ENCODE measurements at regions not wholly inside any gene's neighbourhood (a gene's known extent, or its start where the extent isn't known, plus 50 kb on each side); places are given as distances from the start of the nearest gene placed in this dataset.

GRCh38 chr1:243916160-243916559 lies 66.1 kb upstream of the AKT3 start:
- DNase-seq, result no peak
- H3K9ac ChIP-seq (ENCODE audit: low read length), result no peak overlapping the region
- no peaks in the 10 kb centered on the region for H3F3A ChIP-seq (ENCODE audit: insufficient read depth, low read length)
- H3K4me2 ChIP-seq (ENCODE audit: low read depth, low read length), result no peak overlapping the region
- H3K9me2 ChIP-seq (replicated peaks; ENCODE audit: insufficient read depth, low read length), result no peaks in the 10 kb centered on the region
- H3K4me1 ChIP-seq (ENCODE audit: low read length), result no peaks in the 10 kb centered on the region
- no peak overlapping the region for H3K4me3 ChIP-seq (ENCODE audit: low read length)
- no peak overlapping the region for H2AFZ ChIP-seq (ENCODE audit: low read length)
- H3K27me3 ChIP-seq (replicated peaks; ENCODE audit: insufficient read depth, low read length), result no peaks in the 10 kb centered on the region
- H3K9me3 ChIP-seq (replicated peaks; ENCODE audit: insufficient read depth, low read length), result no peaks in the 10 kb centered on the region
- H3K27ac ChIP-seq (ENCODE audit: low read length), result no peak overlapping the region
- H4K20me1 ChIP-seq (ENCODE audit: insufficient read depth, low read length), result no peaks in the 10 kb centered on the region
- TF ChIP-seq EZH2phosphoT487 (IDR thresholded peaks at IDR 0.05; ENCODE audit: low read length) (no peak), EZH2 (optimal IDR thresholded peaks at IDR 0.05; ENCODE audit: low read depth, low read length) (no peak)
- TF ChIP-seq, protein P1, sequence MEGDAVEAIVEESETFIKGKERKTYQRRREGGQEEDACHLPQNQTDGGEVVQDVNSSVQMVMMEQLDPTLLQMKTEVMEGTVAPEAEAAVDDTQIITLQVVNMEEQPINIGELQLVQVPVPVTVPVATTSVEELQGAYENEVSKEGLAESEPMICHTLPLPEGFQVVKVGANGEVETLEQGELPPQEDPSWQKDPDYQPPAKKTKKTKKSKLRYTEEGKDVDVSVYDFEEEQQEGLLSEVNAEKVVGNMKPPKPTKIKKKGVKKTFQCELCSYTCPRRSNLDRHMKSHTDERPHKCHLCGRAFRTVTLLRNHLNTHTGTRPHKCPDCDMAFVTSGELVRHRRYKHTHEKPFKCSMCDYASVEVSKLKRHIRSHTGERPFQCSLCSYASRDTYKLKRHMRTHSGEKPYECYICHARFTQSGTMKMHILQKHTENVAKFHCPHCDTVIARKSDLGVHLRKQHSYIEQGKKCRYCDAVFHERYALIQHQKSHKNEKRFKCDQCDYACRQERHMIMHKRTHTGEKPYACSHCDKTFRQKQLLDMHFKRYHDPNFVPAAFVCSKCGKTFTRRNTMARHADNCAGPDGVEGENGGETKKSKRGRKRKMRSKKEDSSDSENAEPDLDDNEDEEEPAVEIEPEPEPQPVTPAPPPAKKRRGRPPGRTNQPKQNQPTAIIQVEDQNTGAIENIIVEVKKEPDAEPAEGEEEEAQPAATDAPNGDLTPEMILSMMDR (IDR thresholded peaks at IDR 0.05; ENCODE audit: low read length), result no peak
- no peaks in the 10 kb centered on the region for H3K79me2 ChIP-seq (ENCODE audit: low read length)
- no peaks in the 10 kb centered on the region for H3K36me3 ChIP-seq (replicated peaks; ENCODE audit: insufficient read depth, low read length)

DNA sequence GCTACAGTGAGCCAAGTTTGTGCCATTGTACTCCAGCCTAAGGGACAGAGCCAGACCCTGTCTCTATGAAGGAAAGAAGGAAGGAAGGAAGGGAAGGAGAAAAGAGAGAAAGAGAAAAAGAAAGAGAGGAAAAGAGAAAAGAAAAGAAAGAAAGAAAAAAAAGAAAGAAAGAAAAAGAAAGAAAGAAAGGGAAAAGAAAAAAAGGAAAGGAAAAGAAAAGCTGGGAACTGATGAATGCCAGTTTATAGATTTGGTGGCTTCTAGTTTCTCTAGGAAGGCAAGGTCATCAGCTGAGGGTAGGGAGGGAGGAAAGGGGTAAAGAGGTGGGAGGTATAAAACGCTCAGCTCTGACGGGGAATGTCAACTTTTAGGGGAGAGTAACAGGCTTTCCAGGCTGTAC lies 62.3 kb upstream of the AKT3 start:
- no peaks in the 10 kb centered on the region for H3K36me3 ChIP-seq (replicated peaks; ENCODE audit: insufficient read depth, low read length)
- H3K79me2 ChIP-seq (ENCODE audit: low read length), result no peaks in the 10 kb centered on the region
- H3K9me2 ChIP-seq (replicated peaks; ENCODE audit: insufficient read depth, low read length), result no peaks in the 10 kb centered on the region
- H3K9ac ChIP-seq (ENCODE audit: low read length), result no peak overlapping the region
- no peak for TF ChIP-seq EZH2phosphoT487 (IDR thresholded peaks at IDR 0.05; ENCODE audit: low read length)
- TF ChIP-seq, protein P1 (IDR thresholded peaks at IDR 0.05; ENCODE audit: low read length), result no peak
- TF ChIP-seq EZH2 (optimal IDR thresholded peaks at IDR 0.05; ENCODE audit: low read depth, low read length), result no peak
- no peaks in the 10 kb centered on the region for H3K9me3 ChIP-seq (replicated peaks; ENCODE audit: insufficient read depth, low read length)
- no peak for DNase-seq
- H3K4me1 ChIP-seq (ENCODE audit: low read length), result no peaks in the 10 kb centered on the region
- no peak overlapping the region for H2AFZ ChIP-seq (ENCODE audit: low read length)
- H3K4me3 ChIP-seq (ENCODE audit: low read length), result no peak overlapping the region
- no peaks in the 10 kb centered on the region for H3K27me3 ChIP-seq (replicated peaks; ENCODE audit: insufficient read depth, low read length)
- no peaks in the 10 kb centered on the region for H3F3A ChIP-seq (ENCODE audit: insufficient read depth, low read length)
- H3K27ac ChIP-seq (ENCODE audit: low read length), result no peak overlapping the region
- H3K4me2 ChIP-seq (ENCODE audit: low read depth, low read length), result no peak overlapping the region
- no peaks in the 10 kb centered on the region for H4K20me1 ChIP-seq (ENCODE audit: insufficient read depth, low read length)

- no peaks in the 10 kb centered on the region for H3F3A ChIP-seq (ENCODE audit: insufficient read depth, low read length)
These were observed 60.6 kb upstream of the AKT3 start for GRCh38 chr1:243910607-243911006.

More at GRCh38 chr1:243910607-243911006, 60.6 kb upstream of the AKT3 start:
- Histone ChIP-seq H3K4me2 (ENCODE audit: low read depth, low read length) (no peak overlapping the region), H3K9me3 (replicated peaks; ENCODE audit: insufficient read depth, low read length) (no peaks in the 10 kb centered on the region), H3K79me2 (ENCODE audit: low read length) (no peaks in the 10 kb centered on the region), H3K4me3 (ENCODE audit: low read length) (no peak overlapping the region), H3K27me3 (replicated peaks; ENCODE audit: insufficient read depth, low read length) (no peaks in the 10 kb centered on the region), H2AFZ (ENCODE audit: low read length) (no peak overlapping the region), H3K4me1 (ENCODE audit: low read length) (no peaks in the 10 kb centered on the region), H3K9me2 (replicated peaks; ENCODE audit: insufficient read depth, low read length) (no peaks in the 10 kb centered on the region), H3K9ac (ENCODE audit: low read length) (no peak overlapping the region), H4K20me1 (ENCODE audit: insufficient read depth, low read length) (no peaks in the 10 kb centered on the region), H3K36me3 (replicated peaks; ENCODE audit: insufficient read depth, low read length) (no peaks in the 10 kb centered on the region), H3K27ac (ENCODE audit: low read length) (no peak overlapping the region)
- TF ChIP-seq EZH2phosphoT487 (IDR thresholded peaks at IDR 0.05; ENCODE audit: low read length) (no peak), EZH2 (optimal IDR thresholded peaks at IDR 0.05; ENCODE audit: low read depth, low read length) (no peak)
- TF ChIP-seq, protein P1 (IDR thresholded peaks at IDR 0.05; ENCODE audit: low read length), result no peak
- no peak for DNase-seq

Measured in MM.1S (cell line).